GM23248 (cell line): ENCODE measurements at regions not wholly inside any gene's neighbourhood (a gene's known extent, or its start where the extent isn't known, plus 50 kb on each side); places are given as distances from the start of the nearest gene placed in this dataset.

ENCODE experiments used
- EZH2 ChIP-seq: fragments of 200-600 bp; sonication (generic); IDR thresholded peaks from 2 replicates; pipeline ENCODE4 v1.6.1; 2018; ENCODE audit warnings: antibody characterized with exemption, mild to moderate bottlenecking; ENCODE audit not compliant: insufficient read depth, poor library complexity, severe bottlenecking
- EZH2phosphoT487 ChIP-seq: fragments of 200-600 bp; sonication (generic); IDR thresholded peaks from 2 replicates; pipeline ENCODE4 v1.6.1; 2018; ENCODE audit warnings: antibody characterized with exemption, moderate library complexity, mild to moderate bottlenecking, low read depth; ENCODE audit not compliant: insufficient read depth

GRCh38 chr2:436205-436604 lies 148.3 kb upstream of the ALKAL2 start:
- TF ChIP-seq EZH2 (no peak), EZH2phosphoT487 (no peak)
